Fibroblast of lung (primary cell): ENCODE measurements at regions not wholly inside any gene's neighbourhood (a gene's known extent, or its start where the extent isn't known, plus 50 kb on each side); places are given as distances from the start of the nearest gene placed in this dataset.
A peak's percentile ranks its signal among the peaks of the same experiment; 100 is the strongest.

ENCODE experiments used
- DNase-seq, 2 donors: peaks; one replicate each; pipeline versions ENCODE4 v3.0.0 to v3.0.0-alpha.2; 2010; ENCODE audit warnings: low read depth in 2 of 2
- H2AFZ ChIP-seq: 2 replicates; pipeline ENCODE4 v1.5.1; 2012; ENCODE audit warnings: low read length, control low read depth, inconsistent platforms
- H3K27ac ChIP-seq: 2 replicates; pipeline ENCODE4 v1.5.1; 2011; ENCODE audit warnings: low read length, control low read depth; ENCODE audit not compliant: insufficient read depth
- H3K27me3 ChIP-seq: 2 replicates; pipeline ENCODE4 v1.5.1; 2011; ENCODE audit warnings: mild to moderate bottlenecking, low read length; ENCODE audit not compliant: control insufficient read depth, insufficient read depth
- H3K36me3 ChIP-seq: 2 replicates; pipeline ENCODE4 v1.5.1; 2011; ENCODE audit warnings: low read length; ENCODE audit not compliant: control insufficient read depth, insufficient read depth
- H3K4me1 ChIP-seq: 2 replicates; pipeline ENCODE4 v1.5.1; 2011; ENCODE audit warnings: low read length; ENCODE audit not compliant: control insufficient read depth, insufficient read depth; ENCODE audit errors: extremely low read depth
- H3K4me2 ChIP-seq: 2 replicates; pipeline ENCODE4 v1.5.1; 2011; ENCODE audit warnings: low read length, control low read depth; ENCODE audit not compliant: insufficient read depth; ENCODE audit errors: extremely low read depth
- H3K4me3 ChIP-seq, 4 experiments: fragments of 200-600 bp in 1 of 4; sonication (generic) in 1 of 4; replicated peaks in 1 of 4; 2 replicates each; pipeline ENCODE4 v1.5.1; 2011 to 2016; ENCODE audit warnings: low read length in 4 of 4, low read depth in 3 of 4, mild to moderate bottlenecking in 3 of 4, control low read depth in 2 of 4, inconsistent platforms in 1 of 4, mixed read lengths in 1 of 4; ENCODE audit not compliant: insufficient read depth in 1 of 4; ENCODE audit errors: control extremely low read depth in 1 of 4
- H3K79me2 ChIP-seq: 2 replicates; pipeline ENCODE4 v1.5.1; 2012; ENCODE audit warnings: mild to moderate bottlenecking, low read length, inconsistent platforms; ENCODE audit not compliant: control insufficient read depth, insufficient read depth
- H3K9ac ChIP-seq: 2 replicates; pipeline ENCODE4 v1.5.1; 2011; ENCODE audit warnings: mild to moderate bottlenecking, low read length, control low read depth; ENCODE audit not compliant: insufficient read depth
- H3K9me3 ChIP-seq: 2 replicates; pipeline ENCODE4 v1.5.1; 2012; ENCODE audit warnings: low read depth, low read length; ENCODE audit not compliant: control insufficient read depth, insufficient read depth
- H4K20me1 ChIP-seq: 2 replicates; pipeline ENCODE4 v1.5.1; 2011; ENCODE audit warnings: low read length; ENCODE audit not compliant: control insufficient read depth, insufficient read depth; ENCODE audit errors: extremely low read depth
- CTCF ChIP-seq, 2 donors: IDR thresholded peaks in 1 of 2; conservative IDR thresholded peaks in 1 of 2; 1 replicate in 1 of 2; 2 replicates in 1 of 2; pipeline ENCODE4 v1.5.1; 2011 to 2012; ENCODE audit warnings: low read length in 2 of 2, control low read depth in 1 of 2, inconsistent platforms in 1 of 2, low read depth in 1 of 2, mild to moderate bottlenecking in 1 of 2
- EZH2 ChIP-seq: IDR thresholded peaks from 2 replicates; pipeline ENCODE4 v1.5.1; 2012; ENCODE audit warnings: low read length, control low read depth, mild to moderate bottlenecking; ENCODE audit errors: missing control alignments

- H2AFZ ChIP-seq: no peak overlapping the region
- TF ChIP-seq CTCF (conservative IDR thresholded peaks at IDR 0.05 in 1 of 2, IDR thresholded peaks at IDR 0.05 in 1 of 2; ENCODE audit: low read depth in 1 of 2, low read length in 2 of 2): no peak
- TF ChIP-seq EZH2: no peak
Observed at GRCh38 chr20:39623584-39624234, 661.6 kb downstream of the DHX35 start.

GRCh38 chr20:39619271-39619785 lies 657.2 kb downstream of the DHX35 start:
- Histone ChIP-seq H3K4me2 (no peak overlapping the region), H3K27me3 (no peaks in the 10 kb centered on the region), H4K20me1 (no peaks in the 10 kb centered on the region), H3K27ac (no peak overlapping the region), H3K4me1 (no peaks in the 10 kb centered on the region), H3K79me2 (no peaks in the 10 kb centered on the region), H3K9me3 (no peaks in the 10 kb centered on the region), H3K9ac (no peak overlapping the region), H2AFZ (no peak overlapping the region), H3K4me3 (no peak overlapping the region), H3K36me3 (no peaks in the 10 kb centered on the region)
- TF ChIP-seq CTCF (conservative IDR thresholded peaks at IDR 0.05 in 1 of 2, IDR thresholded peaks at IDR 0.05 in 1 of 2; ENCODE audit: low read depth in 1 of 2, low read length in 2 of 2) (no peak), EZH2 (no peak)
- no peak for DNase-seq

More at GRCh38 chr20:39623584-39624234, 661.6 kb downstream of the DHX35 start:
- peak in 1 of 2 donors; percentile 45 for DNase-seq
- no peaks in the 10 kb centered on the region for H4K20me1 ChIP-seq
- H3K79me2 ChIP-seq: no peaks in the 10 kb centered on the region
- no peak overlapping the region for H3K27ac ChIP-seq
- H3K4me3 ChIP-seq: no peak overlapping the region
- no peak overlapping the region for H3K4me2 ChIP-seq
- no peaks in the 10 kb centered on the region for H3K36me3 ChIP-seq
- H3K9me3 ChIP-seq: no peaks in the 10 kb centered on the region
- no peaks in the 10 kb centered on the region for H3K27me3 ChIP-seq
- H3K9ac ChIP-seq: no peak overlapping the region
- no peaks in the 10 kb centered on the region for H3K4me1 ChIP-seq

GRCh38 chr20:39611901-39612300 lies 649.8 kb downstream of the DHX35 start:
- Histone ChIP-seq H3K27ac (no peak overlapping the region), H3K4me2 (no peak overlapping the region), H3K4me3 (no peak overlapping the region), H2AFZ (no peak overlapping the region), H3K79me2 (no peaks in the 10 kb centered on the region), H4K20me1 (no peaks in the 10 kb centered on the region), H3K36me3 (no peaks in the 10 kb centered on the region), H3K9ac (no peak overlapping the region), H3K27me3 (no peaks in the 10 kb centered on the region), H3K9me3 (no peaks in the 10 kb centered on the region), H3K4me1 (no peaks in the 10 kb centered on the region)
- DNase-seq: no peak
- TF ChIP-seq CTCF (conservative IDR thresholded peaks at IDR 0.05 in 1 of 2, IDR thresholded peaks at IDR 0.05 in 1 of 2; ENCODE audit: low read depth in 1 of 2, low read length in 2 of 2) (no peak), EZH2 (no peak)
